ENCODE measurements at regions not wholly inside any gene's neighbourhood (a gene's known extent, or its start where the extent isn't known, plus 50 kb on each side); places are given as distances from the start of the nearest gene placed in this dataset.

DNA sequence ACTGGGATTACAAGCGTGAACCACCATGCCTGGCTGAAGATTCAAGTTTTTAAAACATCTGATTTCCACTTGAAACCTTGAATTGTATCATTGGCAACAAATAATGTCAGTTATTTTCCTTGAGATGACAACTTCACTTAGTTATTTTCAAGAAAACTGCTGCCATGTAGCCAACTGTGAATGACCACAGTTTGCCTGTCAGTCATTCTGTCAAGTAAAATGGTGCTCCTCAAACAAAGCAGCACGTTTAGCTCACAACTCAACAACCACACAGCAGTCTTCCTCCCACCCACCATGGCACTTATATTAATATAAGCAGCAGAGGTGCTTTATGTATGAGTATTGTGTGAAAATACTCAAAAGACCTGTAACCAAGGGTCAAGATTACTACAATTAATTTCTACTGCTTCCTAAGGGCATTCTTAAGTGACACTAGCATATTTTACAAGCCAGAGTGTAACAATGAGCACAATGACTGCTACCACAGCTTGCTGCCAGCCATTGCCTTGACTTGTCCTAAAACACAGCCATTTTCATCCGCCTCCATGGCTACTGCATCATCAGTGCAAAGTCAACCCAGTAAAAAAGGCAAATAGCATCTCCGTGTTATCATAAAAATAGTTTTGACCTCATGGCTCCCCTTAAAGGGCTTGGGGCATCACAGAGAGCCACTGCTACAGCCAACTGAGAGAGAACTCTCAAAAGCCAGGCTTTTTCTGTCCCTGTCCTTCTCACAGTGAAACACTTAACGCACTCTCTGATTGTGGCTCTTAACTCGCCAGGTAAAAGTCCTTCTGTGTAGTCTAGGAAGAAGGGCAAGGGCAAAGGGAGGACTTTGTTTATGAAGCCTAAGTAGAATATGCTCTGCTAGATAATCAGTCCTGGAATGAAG is 96.4 kb upstream of the TAB2 start:
- TF ChIP-seq, protein P1, sequence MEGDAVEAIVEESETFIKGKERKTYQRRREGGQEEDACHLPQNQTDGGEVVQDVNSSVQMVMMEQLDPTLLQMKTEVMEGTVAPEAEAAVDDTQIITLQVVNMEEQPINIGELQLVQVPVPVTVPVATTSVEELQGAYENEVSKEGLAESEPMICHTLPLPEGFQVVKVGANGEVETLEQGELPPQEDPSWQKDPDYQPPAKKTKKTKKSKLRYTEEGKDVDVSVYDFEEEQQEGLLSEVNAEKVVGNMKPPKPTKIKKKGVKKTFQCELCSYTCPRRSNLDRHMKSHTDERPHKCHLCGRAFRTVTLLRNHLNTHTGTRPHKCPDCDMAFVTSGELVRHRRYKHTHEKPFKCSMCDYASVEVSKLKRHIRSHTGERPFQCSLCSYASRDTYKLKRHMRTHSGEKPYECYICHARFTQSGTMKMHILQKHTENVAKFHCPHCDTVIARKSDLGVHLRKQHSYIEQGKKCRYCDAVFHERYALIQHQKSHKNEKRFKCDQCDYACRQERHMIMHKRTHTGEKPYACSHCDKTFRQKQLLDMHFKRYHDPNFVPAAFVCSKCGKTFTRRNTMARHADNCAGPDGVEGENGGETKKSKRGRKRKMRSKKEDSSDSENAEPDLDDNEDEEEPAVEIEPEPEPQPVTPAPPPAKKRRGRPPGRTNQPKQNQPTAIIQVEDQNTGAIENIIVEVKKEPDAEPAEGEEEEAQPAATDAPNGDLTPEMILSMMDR (IDR thresholded peaks at IDR 0.05; ENCODE audit: low read depth, low read length, missing control alignments) = no peak
- no peak for DNase-seq (ENCODE audit: low read depth)
- H3K4me3 ChIP-seq (ENCODE audit: low read depth, low read length) = no peak overlapping the region
- in situ Hi-C loops (cut with HindIII; ENCODE audit: low sequenced_read_pairs) = no loop called here

DNA sequence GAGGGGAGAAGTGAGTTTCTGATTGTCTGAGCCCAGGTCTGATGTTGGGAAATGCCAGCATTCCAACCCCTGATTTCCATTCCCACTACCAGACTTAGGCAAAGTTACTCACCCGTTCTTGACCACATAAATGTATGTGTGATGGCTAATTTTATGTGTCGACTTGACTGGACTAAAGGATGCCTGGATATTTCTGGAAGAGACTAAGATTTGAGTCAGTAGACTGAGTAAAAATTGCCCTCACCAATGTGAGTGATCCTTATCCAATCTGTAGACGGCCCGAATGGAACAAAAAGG is 95.8 kb upstream of the TAB2 start:
- TF ChIP-seq, protein P1 (IDR thresholded peaks at IDR 0.05; ENCODE audit: low read depth, low read length, missing control alignments) = no peak
- H3K4me3 ChIP-seq (ENCODE audit: low read depth, low read length) = no peak overlapping the region
- in situ Hi-C loops (cut with HindIII; ENCODE audit: low sequenced_read_pairs) = no loop called here
- no peak for DNase-seq (ENCODE audit: low read depth)

DNA sequence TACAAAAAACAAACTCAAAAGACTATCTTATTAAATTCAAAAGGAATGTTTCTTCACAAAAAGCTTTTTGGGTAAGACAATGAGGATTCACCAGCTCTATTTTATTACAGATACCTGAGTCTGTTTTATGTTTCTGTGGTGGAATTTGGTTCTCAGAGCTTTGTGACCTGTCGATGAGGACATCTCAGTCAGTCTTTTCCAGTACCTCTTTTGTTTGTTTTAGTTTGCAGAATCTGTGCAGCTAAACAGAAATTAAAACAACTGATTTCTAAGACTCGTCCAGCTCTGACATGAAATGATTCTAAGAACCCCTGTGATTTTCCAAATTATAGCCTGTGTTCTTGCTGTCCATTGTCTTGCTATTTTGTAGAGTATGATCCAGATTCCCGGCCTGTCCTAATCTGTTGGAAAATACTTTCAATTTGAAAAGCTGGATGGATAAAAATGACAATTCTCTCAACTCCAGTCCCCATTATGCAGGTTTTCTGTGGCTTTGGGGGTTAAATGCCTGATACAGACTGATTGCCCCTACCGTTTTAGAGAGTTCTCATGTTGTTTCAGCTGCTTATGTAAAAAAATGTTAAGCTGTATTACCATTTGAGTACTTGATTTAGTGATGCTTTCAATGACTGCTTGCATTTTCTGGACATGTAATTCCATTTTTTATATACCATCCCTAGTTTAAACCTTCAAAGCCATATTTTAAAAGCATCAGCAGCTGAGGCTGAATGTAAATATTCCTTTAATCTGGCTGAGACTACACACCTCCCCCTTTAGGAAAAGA is 94.2 kb upstream of the TAB2 start:
- TF ChIP-seq, protein P1 (IDR thresholded peaks at IDR 0.05; ENCODE audit: low read depth, low read length, missing control alignments) = no peak
- DNase-seq (ENCODE audit: low read depth) = no peak
- in situ Hi-C loops (cut with HindIII; ENCODE audit: low sequenced_read_pairs) = no loop called here
- no peak overlapping the region for H3K4me3 ChIP-seq (ENCODE audit: low read depth, low read length)

DNA sequence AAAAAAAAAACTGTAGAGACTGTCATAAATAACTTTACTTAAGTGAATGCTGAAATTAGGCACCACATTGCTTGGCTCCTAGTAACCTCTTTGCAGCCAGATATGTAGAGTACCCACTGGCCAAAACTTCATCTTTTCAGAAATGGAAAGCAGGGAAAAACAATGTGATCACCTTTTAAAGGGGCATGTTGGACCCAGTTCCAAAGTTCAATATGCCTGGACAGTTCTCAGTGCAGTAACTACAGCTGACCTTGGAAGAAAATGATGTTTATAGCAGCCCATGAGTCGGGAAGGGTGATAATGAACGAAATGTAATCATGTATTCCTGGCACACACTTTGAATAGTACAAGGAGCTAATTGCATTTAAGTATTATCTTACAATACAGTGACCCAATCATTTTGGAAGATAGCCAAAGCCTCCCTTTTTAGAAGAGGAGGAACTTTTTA is 93.6 kb upstream of the TAB2 start:
- DNase-seq (ENCODE audit: low read depth) = no peak
- H3K4me3 ChIP-seq (ENCODE audit: low read depth, low read length) = no peak overlapping the region
- TF ChIP-seq, protein P1 (IDR thresholded peaks at IDR 0.05; ENCODE audit: low read depth, low read length, missing control alignments) = no peak
- in situ Hi-C loops (cut with HindIII; ENCODE audit: low sequenced_read_pairs) = no loop called here

DNA sequence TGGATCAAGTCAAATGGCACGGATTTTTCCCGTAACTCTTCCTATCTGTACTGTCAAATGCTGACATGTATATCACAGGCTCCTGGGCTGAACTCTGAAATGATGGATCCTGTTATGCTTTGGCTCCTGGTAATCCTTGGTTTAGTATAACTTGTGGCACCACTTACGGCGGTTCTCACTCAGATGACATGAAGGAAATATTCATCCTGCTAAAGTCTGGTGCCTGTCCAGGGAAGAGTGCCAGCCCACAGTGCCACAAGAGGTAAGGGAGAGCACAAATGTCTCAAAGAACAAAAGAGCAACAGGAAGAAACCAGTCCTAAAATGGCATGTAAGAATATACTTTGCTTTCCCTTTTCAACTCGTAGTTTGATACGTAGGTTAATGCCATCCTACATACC is 93.1 kb upstream of the TAB2 start:
- H3K4me3 ChIP-seq (ENCODE audit: low read depth, low read length) = no peak overlapping the region
- DNase-seq (ENCODE audit: low read depth) = no peak
- in situ Hi-C loops (cut with HindIII; ENCODE audit: low sequenced_read_pairs) = no loop called here
- TF ChIP-seq, protein P1 (IDR thresholded peaks at IDR 0.05; ENCODE audit: low read depth, low read length, missing control alignments) = no peak

DNA sequence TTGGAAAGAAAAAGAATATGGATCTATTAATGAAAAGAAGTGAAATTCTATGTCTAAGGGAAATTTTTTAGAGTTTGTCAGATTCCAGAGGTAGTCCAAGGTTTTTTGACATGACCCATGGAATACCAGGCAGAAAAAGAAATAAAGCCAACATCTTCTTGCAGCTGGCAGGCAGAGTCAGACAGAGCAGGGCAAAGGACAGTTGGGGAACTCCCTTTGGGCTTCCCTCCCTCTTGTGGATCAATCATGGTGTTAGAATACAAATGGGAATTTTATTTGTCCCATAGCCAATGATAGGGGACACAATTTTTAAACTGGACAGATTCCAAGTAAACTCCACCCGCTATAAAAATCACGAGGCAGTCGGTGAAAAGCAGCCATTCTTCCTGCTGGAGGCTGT is 92.1 kb upstream of the TAB2 start:
- in situ Hi-C loops (cut with HindIII; ENCODE audit: low sequenced_read_pairs) = no loop called here
- TF ChIP-seq, protein P1 (IDR thresholded peaks at IDR 0.05; ENCODE audit: low read depth, low read length, missing control alignments) = no peak
- DNase-seq (ENCODE audit: low read depth) = no peak
- H3K4me3 ChIP-seq (ENCODE audit: low read depth, low read length) = no peak overlapping the region
